ENCODE measurements at regions not wholly inside any gene's neighbourhood (a gene's known extent, or its start where the extent isn't known, plus 50 kb on each side); places are given as distances from the start of the nearest gene placed in this dataset.

DNA sequence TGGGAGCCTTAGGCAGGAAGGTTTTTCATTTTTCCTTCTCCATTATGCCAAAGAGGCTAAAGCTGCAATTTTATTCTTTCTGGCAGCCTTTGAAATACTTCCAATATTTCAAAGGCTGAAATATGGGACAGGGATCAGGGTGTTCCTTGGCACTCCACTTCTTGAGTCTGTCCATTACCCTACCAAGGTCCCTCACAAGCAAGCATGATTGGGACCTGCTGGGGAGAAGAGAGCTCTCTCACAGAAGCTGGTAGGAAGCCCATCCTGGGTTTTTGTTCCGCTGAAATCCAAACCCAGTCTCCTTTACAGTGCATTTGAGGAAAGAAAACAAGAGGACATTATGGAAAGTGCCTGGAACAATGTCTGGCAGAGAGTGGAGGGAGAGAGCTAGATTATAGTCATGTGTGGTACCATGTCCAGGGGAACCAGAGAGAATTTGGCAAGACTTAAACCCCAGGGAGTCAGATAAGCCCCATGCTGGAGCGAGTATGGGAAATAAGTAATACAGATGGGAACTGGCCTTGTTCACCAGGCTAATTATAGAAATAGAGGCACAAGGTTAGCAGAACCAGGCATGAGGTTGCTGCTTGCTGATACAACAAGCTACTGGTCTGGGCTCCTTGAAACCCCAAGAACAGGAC lies 104.7 kb downstream of the LSM5 start:
- no peaks in the 10 kb centered on the region for H3K4me1 ChIP-seq (ENCODE audit: control insufficient read depth in 1 of 2, insufficient read depth in 2 of 2, low read depth in 1 of 2, low read length in 1 of 2)
- no peaks in the 10 kb centered on the region for H3K9me3 ChIP-seq
- no peak overlapping the region for H3K27ac ChIP-seq (ENCODE audit: low read depth in 2 of 2, low read length in 1 of 2)
- TF ChIP-seq RXRA (IDR thresholded peaks at IDR 0.05; ENCODE audit: borderline replicate concordance, low read depth) (no peak), EP300 (IDR thresholded peaks at IDR 0.05; ENCODE audit: borderline replicate concordance in 1 of 2, low read depth in 1 of 2, low read length in 1 of 2) (no peak), NFIC (IDR thresholded peaks at IDR 0.05; ENCODE audit: borderline replicate concordance) (no peak), SIN3A (IDR thresholded peaks at IDR 0.05; ENCODE audit: borderline replicate concordance, low read depth, low read length) (no peak), TEAD4 (IDR thresholded peaks at IDR 0.05; ENCODE audit: borderline replicate concordance, insufficient read depth) (no peak), TAF1 (IDR thresholded peaks at IDR 0.05; ENCODE audit: borderline replicate concordance, low read depth, low read length) (no peak), MXI1 (IDR thresholded peaks at IDR 0.05; ENCODE audit: low read depth, low read length) (no peak), FOXM1 (IDR thresholded peaks at IDR 0.05; ENCODE audit: low read depth) (no peak), RAD21 (IDR thresholded peaks at IDR 0.05; ENCODE audit: low read length) (no peak), EZH2phosphoT487 (IDR thresholded peaks at IDR 0.05; ENCODE audit: borderline replicate concordance, low read depth) (no peak)
- TF ChIP-seq, protein P1, sequence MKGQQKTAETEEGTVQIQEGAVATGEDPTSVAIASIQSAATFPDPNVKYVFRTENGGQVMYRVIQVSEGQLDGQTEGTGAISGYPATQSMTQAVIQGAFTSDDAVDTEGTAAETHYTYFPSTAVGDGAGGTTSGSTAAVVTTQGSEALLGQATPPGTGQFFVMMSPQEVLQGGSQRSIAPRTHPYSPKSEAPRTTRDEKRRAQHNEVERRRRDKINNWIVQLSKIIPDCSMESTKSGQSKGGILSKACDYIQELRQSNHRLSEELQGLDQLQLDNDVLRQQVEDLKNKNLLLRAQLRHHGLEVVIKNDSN (IDR thresholded peaks at IDR 0.05; ENCODE audit: borderline replicate concordance, low read depth) = no peak
- TF ChIP-seq, protein P2, sequence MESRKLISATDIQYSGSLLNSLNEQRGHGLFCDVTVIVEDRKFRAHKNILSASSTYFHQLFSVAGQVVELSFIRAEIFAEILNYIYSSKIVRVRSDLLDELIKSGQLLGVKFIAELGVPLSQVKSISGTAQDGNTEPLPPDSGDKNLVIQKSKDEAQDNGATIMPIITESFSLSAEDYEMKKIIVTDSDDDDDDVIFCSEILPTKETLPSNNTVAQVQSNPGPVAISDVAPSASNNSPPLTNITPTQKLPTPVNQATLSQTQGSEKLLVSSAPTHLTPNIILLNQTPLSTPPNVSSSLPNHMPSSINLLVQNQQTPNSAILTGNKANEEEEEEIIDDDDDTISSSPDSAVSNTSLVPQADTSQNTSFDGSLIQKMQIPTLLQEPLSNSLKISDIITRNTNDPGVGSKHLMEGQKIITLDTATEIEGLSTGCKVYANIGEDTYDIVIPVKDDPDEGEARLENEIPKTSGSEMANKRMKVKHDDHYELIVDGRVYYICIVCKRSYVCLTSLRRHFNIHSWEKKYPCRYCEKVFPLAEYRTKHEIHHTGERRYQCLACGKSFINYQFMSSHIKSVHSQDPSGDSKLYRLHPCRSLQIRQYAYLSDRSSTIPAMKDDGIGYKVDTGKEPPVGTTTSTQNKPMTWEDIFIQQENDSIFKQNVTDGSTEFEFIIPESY (IDR thresholded peaks at IDR 0.05; ENCODE audit: borderline replicate concordance, low read depth) = no peak
- H3F3A ChIP-seq (replicated peaks; ENCODE audit: insufficient read depth) = no peaks in the 10 kb centered on the region
- WGBS (ENCODE audit: low lambda C conversion rate) = 4% methylated on average over 2 of the region's 2 CpGs
- H3K79me2 ChIP-seq (ENCODE audit: insufficient read depth) = no peaks in the 10 kb centered on the region
- CTCF ChIA-PET = no interaction called here
- H3K4me3 ChIP-seq (ENCODE audit: low read depth in 2 of 2, low read length in 1 of 2) = no peak overlapping the region
- H4K20me1 ChIP-seq (ENCODE audit: insufficient read depth) = no peaks in the 10 kb centered on the region
- no peak overlapping the region for H3K9ac ChIP-seq
- no peaks in the 10 kb centered on the region for H3K36me3 ChIP-seq (replicated peaks in 1 of 2; ENCODE audit: control insufficient read depth in 1 of 2, insufficient read depth in 2 of 2, low read length in 1 of 2)
- no peak for DNase-seq
- H3K4me2 ChIP-seq = no peak overlapping the region
- no peaks in the 10 kb centered on the region for H3K9me2 ChIP-seq
- H3K27me3 ChIP-seq (ENCODE audit: insufficient read depth) = 0 out of 2 replicates have a peak, but pooled peaks cover 7% of the 10 kb centered on the region
- POLR2A ChIA-PET = no interaction called here
- no peak overlapping the region for H2AFZ ChIP-seq (ENCODE audit: low read depth)

GRCh38 chr7:32381024-32381601 lies 109.1 kb downstream of the LSM5 start:
- TF ChIP-seq GATA2 (CRISPR knock-in tag; IDR thresholded peaks at IDR 0.05) (no peak), RXRA (IDR thresholded peaks at IDR 0.05; ENCODE audit: borderline replicate concordance, low read depth) (no peak), CTCF (IDR thresholded peaks at IDR 0.05) (peak; percentile 19; the same call in 1 of the 2 replicates)
- H3K36me3 ChIP-seq (replicated peaks in 1 of 2; ENCODE audit: control insufficient read depth in 1 of 2, insufficient read depth in 2 of 2, low read length in 1 of 2) = no peaks in the 10 kb centered on the region
- H3K9ac ChIP-seq = no peak overlapping the region
- no peaks in the 10 kb centered on the region for H3K79me2 ChIP-seq (ENCODE audit: insufficient read depth)
- H3K4me1 ChIP-seq (ENCODE audit: control insufficient read depth in 1 of 2, insufficient read depth in 2 of 2, low read depth in 1 of 2, low read length in 1 of 2) = peaks cover 0 to 5% of the 10 kb centered on the region in 2 experiments; a peak in 1 of 4 replicates
- no peaks in the 10 kb centered on the region for H3F3A ChIP-seq (replicated peaks; ENCODE audit: insufficient read depth)
- H2AFZ ChIP-seq (ENCODE audit: low read depth) = no peak overlapping the region
- no peaks in the 10 kb centered on the region for H3K9me3 ChIP-seq
- H3K4me2 ChIP-seq = no peak overlapping the region
- no peaks in the 10 kb centered on the region for H4K20me1 ChIP-seq (ENCODE audit: insufficient read depth)
- 4% methylated on average over 3 of the region's 4 CpGs for WGBS (ENCODE audit: low lambda C conversion rate)
- no peaks in the 10 kb centered on the region for H3K9me2 ChIP-seq
- peaks cover 19% of the 10 kb centered on the region; the same call in 1 of the 2 replicates for H3K27me3 ChIP-seq (ENCODE audit: insufficient read depth)
- CTCF ChIA-PET = no interaction called here
- no peak overlapping the region for H3K4me3 ChIP-seq (ENCODE audit: low read depth in 2 of 2, low read length in 1 of 2)
- POLR2A ChIA-PET = no interaction called here
- no peak for DNase-seq
- H3K27ac ChIP-seq (ENCODE audit: low read depth in 2 of 2, low read length in 1 of 2) = no peak overlapping the region

All from SK-N-SH (cell line).